Keratinocyte (primary cell): ENCODE measurements at regions not wholly inside any gene's neighbourhood (a gene's known extent, or its start where the extent isn't known, plus 50 kb on each side); places are given as distances from the start of the nearest gene placed in this dataset.

Experiments used
- DNase-seq: peaks from one replicate; pipeline ENCODE4 v3.0.0-alpha.2; 2011; ENCODE audit warnings: low read depth, missing footprints, low spot score
- FAIRE-seq: peaks from 2 replicates; lab custom pipeline; 2011; peaks lifted over from hg19 to GRCh38; lab: Jason Lieb, UNC
- H2AFZ ChIP-seq: 2 replicates; pipeline ENCODE4 v1.6.0; 2012; ENCODE audit warnings: low read length, control low read depth, inconsistent platforms; ENCODE audit not compliant: control insufficient read depth
- H3K27ac ChIP-seq: 2 replicates; pipeline ENCODE4 v1.5.1; 2011; ENCODE audit warnings: low read length; ENCODE audit not compliant: control insufficient read depth, insufficient read depth
- H3K27me3 ChIP-seq: 3 replicates; pipeline ENCODE4 v1.6.0; 2011; ENCODE audit warnings: low read length; ENCODE audit not compliant: control insufficient read depth, insufficient read depth; ENCODE audit errors: extremely low read depth
- H3K36me3 ChIP-seq, 2 experiments: 2 replicates in 1 of 2; 3 replicates in 1 of 2; pipeline ENCODE4 v1.5.1; 2011; ENCODE audit warnings: low read length in 2 of 2, mild to moderate bottlenecking in 1 of 2; ENCODE audit not compliant: control insufficient read depth in 2 of 2, insufficient read depth in 2 of 2; ENCODE audit errors: extremely low read depth in 1 of 2
- H3K4me1 ChIP-seq: 3 replicates; pipeline ENCODE4 v1.5.1; 2011; ENCODE audit warnings: low read length; ENCODE audit not compliant: control insufficient read depth, insufficient read depth; ENCODE audit errors: extremely low read depth
- H3K4me2 ChIP-seq: 3 replicates; pipeline ENCODE4 v1.6.0; 2011; ENCODE audit warnings: low read depth, low read length; ENCODE audit not compliant: control insufficient read depth, insufficient read depth; ENCODE audit errors: extremely low read depth
- H3K4me3 ChIP-seq, 3 experiments: fragments of 200-600 bp in 1 of 3; sonication (generic) in 1 of 3; 2 replicates in 2 of 3; 3 replicates in 1 of 3; pipeline ENCODE4 v1.5.1; 2011 to 2016; ENCODE audit warnings: low read length in 3 of 3, mild to moderate bottlenecking in 3 of 3, control low read depth in 2 of 3, inconsistent platforms in 1 of 3, low read depth in 1 of 3, mixed read lengths in 1 of 3, mixed run types in 1 of 3, moderate library complexity in 1 of 3; ENCODE audit not compliant: control insufficient read depth in 2 of 3, insufficient read depth in 2 of 3; ENCODE audit errors: extremely low read depth in 1 of 3
- H3K79me2 ChIP-seq: 2 replicates; pipeline ENCODE4 v1.6.0; 2012; ENCODE audit warnings: low read length; ENCODE audit not compliant: control insufficient read depth, insufficient read depth
- H3K9ac ChIP-seq: 3 replicates; pipeline ENCODE4 v1.6.0; 2011; ENCODE audit warnings: low read length; ENCODE audit not compliant: control insufficient read depth, insufficient read depth; ENCODE audit errors: extremely low read depth
- H3K9me1 ChIP-seq: 3 replicates; pipeline ENCODE4 v1.6.0; 2011; ENCODE audit warnings: low read length; ENCODE audit not compliant: control insufficient read depth, insufficient read depth; ENCODE audit errors: extremely low read depth
- H3K9me3 ChIP-seq: 2 replicates; pipeline ENCODE4 v1.5.1; 2012; ENCODE audit warnings: low read depth, low read length; ENCODE audit not compliant: control insufficient read depth
- H4K20me1 ChIP-seq: 3 replicates; pipeline ENCODE4 v1.6.0; 2011; ENCODE audit warnings: low read length; ENCODE audit not compliant: control insufficient read depth, insufficient read depth; ENCODE audit errors: extremely low read depth
- CTCF ChIP-seq, 3 experiments: IDR thresholded peaks in 1 of 3; conservative IDR thresholded peaks in 1 of 3; optimal IDR thresholded peaks in 1 of 3; 2 replicates in 2 of 3; 3 replicates in 1 of 3; pipeline versions ENCODE3 to v1.5.1; 2011; ENCODE audit warnings: low read length in 3 of 3, mild to moderate bottlenecking in 3 of 3, moderate library complexity in 2 of 3, control low read depth in 1 of 3, inconsistent platforms in 1 of 3; ENCODE audit not compliant: insufficient read depth in 2 of 3; ENCODE audit errors: extremely low read depth in 1 of 3
- EZH2 ChIP-seq: IDR thresholded peaks from one replicate; pipeline ENCODE4 v1.6.1; 2012; ENCODE audit warnings: inconsistent platforms, mild to moderate bottlenecking, low read length, moderate library complexity
- dilution Hi-C: fragments of 300-500 bp; cut with MboI; formaldehyde crosslinking; loops from one replicate; pipeline ENCODE4 v1.7.0; 2020; ENCODE audit warnings: low sequenced_read_pairs; ENCODE audit not compliant: extremely low pct_ligation_motif_present

GRCh38 chr4:31051151-31051550 lies 331.0 kb downstream of the PCDH7 start:
- no peaks in the 10 kb centered on the region for H3K9me3 ChIP-seq
- H3K4me3 ChIP-seq, result no peak overlapping the region
- no peaks in the 10 kb centered on the region for H3K36me3 ChIP-seq
- H3K79me2 ChIP-seq, result no peaks in the 10 kb centered on the region
- no peak for FAIRE-seq
- dilution Hi-C loops, result no loop called here
- no peaks in the 10 kb centered on the region for H4K20me1 ChIP-seq
- no peak overlapping the region for H3K27ac ChIP-seq
- TF ChIP-seq CTCF (optimal IDR thresholded peaks at IDR 0.05 in 1 of 3, IDR thresholded peaks at IDR 0.05 in 1 of 3, conservative IDR thresholded peaks at IDR 0.05 in 1 of 3; ENCODE audit: extremely low read depth in 1 of 3, insufficient read depth in 2 of 3, low read length in 3 of 3) (no peak), EZH2 (no peak)
- no peak overlapping the region for H3K9ac ChIP-seq
- no peak overlapping the region for H3K4me2 ChIP-seq
- no peaks in the 10 kb centered on the region for H3K9me1 ChIP-seq
- H3K4me1 ChIP-seq, result no peaks in the 10 kb centered on the region
- no peaks in the 10 kb centered on the region for H3K27me3 ChIP-seq
- H2AFZ ChIP-seq, result no peak overlapping the region
- DNase-seq, result no peak

- Histone ChIP-seq H4K20me1 (no peaks in the 10 kb centered on the region), H3K4me3 (no peak overlapping the region), H3K4me2 (no peak overlapping the region), H3K36me3 (no peaks in the 10 kb centered on the region), H3K9ac (no peak overlapping the region), H3K9me3 (no peaks in the 10 kb centered on the region), H3K27me3 (no peaks in the 10 kb centered on the region), H3K79me2 (no peaks in the 10 kb centered on the region), H2AFZ (no peak overlapping the region), H3K9me1 (no peaks in the 10 kb centered on the region), H3K4me1 (no peaks in the 10 kb centered on the region), H3K27ac (no peak overlapping the region)
- TF ChIP-seq EZH2 (no peak), CTCF (optimal IDR thresholded peaks at IDR 0.05 in 1 of 3, IDR thresholded peaks at IDR 0.05 in 1 of 3, conservative IDR thresholded peaks at IDR 0.05 in 1 of 3; ENCODE audit: extremely low read depth in 1 of 3, insufficient read depth in 2 of 3, low read length in 3 of 3) (no peak)
- dilution Hi-C loops, result no loop called here
- no peak for FAIRE-seq
- no peak for DNase-seq
These were observed 331.4 kb downstream of the PCDH7 start for GRCh38 chr4:31051565-31051964.
